GM18870 (cell line): ENCODE measurements at regions not wholly inside any gene's neighbourhood (a gene's known extent, or its start where the extent isn't known, plus 50 kb on each side); places are given as distances from the start of the nearest gene placed in this dataset.
"Not testable (repeated sequence)": the region's sequence is repeated elsewhere in the genome, so short reads cannot be mapped to it uniquely, and the experiment has no call there.

Source experiments
- ATAC-seq: cut with Tn5 transposase; IDR thresholded peaks from one replicate; pipeline ENCODE4 v1.9.1; 2021; ENCODE audit warnings: moderate library complexity; ENCODE audit not compliant: unreplicated experiment

- no peak for ATAC-seq
These were observed 1212.5 kb downstream of the GALC start for GRCh38 chr14:86780461-86780860.

DNA sequence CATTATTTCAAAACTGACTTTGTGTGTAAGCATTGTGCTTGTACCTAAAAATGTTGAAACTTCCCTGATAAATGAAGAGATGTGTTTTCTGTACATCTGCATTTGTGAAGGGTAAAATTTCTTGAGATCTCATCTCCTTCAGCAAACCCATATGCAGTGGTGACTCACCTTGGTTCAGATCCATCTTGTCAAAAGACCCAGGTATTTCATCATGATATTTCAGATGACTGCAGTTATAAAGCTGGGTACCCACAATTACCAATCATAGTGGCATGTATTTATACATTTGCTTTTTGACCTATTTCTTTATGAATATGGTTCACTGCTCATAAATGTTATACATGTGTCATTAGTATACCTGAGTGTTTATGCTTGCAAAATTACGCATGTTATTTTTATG is 1213.6 kb downstream of the GALC start:
- no peak for ATAC-seq

DNA sequence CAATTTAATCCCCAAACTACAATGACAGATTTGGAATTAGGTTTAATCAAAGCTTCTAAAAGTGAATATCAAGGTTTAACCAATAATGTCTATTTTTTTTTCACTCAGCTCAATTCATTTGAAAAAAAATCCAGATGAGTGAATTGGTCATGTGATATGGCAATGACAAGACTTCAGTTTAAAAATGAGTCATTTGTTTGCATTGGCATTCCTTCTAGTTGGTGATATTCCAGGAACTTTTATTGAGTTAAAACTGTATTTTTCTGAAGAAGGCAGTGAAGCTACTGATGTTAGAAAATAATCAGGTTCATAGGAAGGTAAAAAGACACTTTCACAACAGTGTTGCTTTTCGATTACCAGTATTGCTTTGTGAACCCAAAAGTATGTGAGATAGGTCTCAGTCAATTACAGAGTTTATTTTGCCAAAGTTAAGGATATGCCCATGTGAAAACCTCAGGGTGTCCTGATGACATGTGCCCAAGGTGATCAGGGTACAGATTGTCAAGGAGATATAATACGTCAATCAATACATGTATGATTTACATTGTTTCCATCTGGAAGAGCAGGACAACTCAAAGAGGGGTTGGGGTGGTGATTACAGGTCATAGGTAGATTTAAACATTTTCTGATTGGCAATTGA is 1214.9 kb downstream of the GALC start:
- no peak for ATAC-seq

- not testable (repeated sequence) for ATAC-seq
These were observed 1217.1 kb downstream of the GALC start for GRCh38 chr14:86775896-86776295.

GRCh38 chr14:86774916-86775315 is 1218.1 kb downstream of the GALC start:
- no peak for ATAC-seq

DNA sequence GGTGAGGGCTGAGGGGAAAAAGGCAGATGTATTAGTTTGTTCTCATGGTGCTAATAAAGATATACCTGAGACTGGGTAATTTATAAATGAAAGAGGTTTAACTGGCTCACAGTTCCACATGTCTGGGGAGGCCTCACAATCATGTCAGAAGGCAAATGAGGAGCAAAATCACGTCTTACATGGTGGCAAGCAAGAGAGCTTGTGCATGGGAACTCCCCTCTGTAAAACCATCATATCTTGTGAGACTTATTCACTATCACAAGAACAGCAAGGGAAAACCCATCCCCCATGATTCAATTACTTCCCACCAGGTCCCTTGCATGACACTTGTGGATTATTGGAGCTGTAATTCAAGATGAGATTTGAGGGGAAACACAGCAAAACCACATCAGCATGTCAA is 1220.9 kb downstream of the GALC start:
- ATAC-seq, result no peak

- ATAC-seq, result no peak
These were observed 1222.8 kb downstream of the GALC start for GRCh38 chr14:86770186-86770585.

DNA sequence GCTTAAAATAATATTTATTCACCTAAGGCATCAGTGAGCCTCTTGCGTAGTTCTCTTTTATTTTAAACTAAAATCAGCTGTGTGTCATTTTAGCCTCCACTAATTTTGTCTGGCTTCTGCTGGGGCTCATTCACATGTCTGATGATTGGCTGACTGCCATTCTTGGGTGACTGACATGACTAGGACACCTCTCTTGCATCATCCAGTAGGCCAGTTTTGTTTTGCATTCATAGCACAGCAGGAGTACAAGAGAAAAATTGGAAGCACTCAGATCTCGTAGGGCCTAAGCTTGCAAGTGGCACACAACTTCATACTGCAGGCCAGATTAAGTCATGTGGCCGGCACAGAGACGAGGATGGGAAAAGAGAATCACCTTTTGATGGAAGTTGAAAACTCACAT is 1226.5 kb downstream of the GALC start:
- ATAC-seq, result no peak

DNA sequence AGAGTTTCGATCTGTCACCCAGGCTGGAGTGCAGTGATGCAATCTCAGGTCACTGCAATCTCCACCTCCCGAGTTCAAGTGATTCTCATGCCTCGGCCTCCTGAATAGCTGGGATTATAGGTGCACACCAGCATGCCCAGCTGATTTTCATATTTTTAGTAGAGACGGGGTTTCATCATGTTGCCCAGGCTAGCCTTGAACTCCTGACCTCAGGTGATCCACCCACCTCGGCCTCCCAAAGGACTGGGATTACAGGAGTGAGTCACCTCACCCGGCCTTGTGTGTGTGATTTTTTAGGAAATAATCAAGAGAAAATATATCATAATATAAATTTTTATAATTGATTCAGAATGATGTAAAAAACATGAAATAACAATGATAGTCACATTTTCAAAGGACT is 1231.4 kb downstream of the GALC start:
- no peak for ATAC-seq

DNA sequence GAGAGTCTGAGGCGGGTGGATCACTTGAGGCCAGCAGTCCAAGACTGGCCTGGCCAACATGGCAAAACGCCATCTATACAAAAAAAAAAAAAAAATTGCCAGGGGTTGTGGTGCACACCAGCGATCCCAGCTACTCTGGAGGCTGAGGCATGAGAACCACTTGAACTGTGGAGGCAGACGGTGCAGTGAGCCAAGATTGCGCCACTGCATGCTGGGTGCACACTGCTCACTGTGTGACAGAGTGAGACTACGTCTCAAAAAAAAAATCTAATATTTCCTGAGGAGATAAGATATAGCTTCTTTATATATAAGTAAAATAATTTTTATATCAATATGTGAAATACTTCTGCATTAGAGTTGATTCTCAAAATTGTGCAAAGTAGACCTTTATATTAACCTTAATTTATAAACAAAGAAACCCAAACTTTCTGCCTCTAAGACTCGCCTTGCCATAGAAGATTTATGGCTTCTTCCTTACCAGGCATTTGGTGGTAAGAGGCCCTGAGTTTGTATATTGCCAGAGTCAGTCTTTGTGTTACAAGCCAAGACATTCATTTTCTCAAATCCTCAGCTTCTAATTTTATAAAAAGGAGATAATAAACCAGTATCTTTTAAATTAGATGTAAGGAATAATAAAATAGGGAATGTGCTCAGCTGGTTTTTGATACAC is 1226.7 kb downstream of the FLRT2 start:
- no peak for ATAC-seq

GRCh38 chr14:86750488-86750887 is 1220.5 kb downstream of the FLRT2 start:
- not testable (repeated sequence) for ATAC-seq

GRCh38 chr14:86739761-86740160 is 1209.8 kb downstream of the FLRT2 start:
- ATAC-seq, result no peak

DNA sequence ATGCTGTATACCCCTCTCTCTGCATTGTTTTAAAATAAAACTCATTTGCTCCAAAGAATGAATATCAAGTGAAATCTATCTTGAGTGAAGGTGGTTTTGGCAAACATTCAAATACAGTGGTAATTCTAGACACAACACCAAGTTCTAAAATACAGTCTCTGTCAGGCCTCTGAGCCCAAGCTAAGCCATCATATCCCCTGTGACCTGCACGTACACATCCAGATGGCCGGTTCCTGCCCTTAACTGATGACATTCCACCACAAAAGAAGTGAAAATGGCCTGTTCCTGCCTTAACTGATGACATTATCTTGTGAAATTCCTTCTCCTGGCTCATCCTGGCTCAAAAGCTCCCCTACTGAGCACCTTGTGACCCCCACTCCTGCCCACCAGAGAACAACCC is 1201.5 kb downstream of the FLRT2 start:
- ATAC-seq, result not testable (repeated sequence)

DNA sequence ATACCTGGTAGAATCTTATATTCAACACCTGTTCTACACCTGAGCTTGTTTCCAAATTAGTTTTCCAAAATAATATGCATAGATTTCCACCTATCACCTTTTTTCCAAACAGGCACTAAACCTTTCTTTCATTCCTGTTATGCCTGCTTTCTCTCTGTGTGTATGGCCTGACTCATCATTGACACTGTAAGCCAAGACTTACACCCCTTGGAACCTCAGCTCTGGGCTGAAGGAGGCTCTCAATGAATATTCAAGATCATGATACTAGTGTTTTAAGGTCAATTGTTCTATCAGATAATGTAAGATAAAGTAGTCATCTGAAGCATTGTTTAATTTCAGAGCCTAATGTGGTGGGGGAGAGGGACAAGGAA is 1193.3 kb downstream of the FLRT2 start:
- no peak for ATAC-seq

DNA sequence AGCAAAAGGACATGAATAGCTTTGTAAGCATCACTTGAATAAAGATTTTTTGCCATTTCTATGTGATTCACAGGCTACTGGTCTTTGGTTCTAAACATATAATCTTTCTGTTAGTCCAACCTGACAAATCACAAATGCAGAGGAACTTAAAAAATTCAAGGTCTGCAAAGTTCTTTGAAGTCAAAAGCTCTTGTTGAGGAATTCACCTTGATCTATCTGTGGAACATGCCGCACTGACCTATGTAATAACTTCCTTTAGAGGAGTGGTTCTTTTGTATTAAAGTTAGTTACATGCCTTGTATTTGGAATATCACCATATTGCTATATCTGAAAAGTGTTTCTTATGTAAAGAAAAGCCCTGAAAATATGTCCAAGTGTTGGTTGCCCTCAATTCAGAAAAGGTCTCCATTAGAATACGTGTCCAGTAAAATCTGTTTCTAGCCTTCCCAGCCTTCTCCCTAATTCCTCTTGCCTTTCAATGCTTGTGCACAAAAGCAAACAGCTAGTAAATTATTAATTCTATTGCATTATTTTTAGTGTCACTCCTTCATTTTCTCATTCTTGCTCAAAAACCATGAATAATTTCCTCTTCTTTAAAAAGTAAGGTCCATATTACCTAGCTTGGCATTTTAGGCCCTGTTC is 1192.8 kb downstream of the FLRT2 start:
- no peak for ATAC-seq

DNA sequence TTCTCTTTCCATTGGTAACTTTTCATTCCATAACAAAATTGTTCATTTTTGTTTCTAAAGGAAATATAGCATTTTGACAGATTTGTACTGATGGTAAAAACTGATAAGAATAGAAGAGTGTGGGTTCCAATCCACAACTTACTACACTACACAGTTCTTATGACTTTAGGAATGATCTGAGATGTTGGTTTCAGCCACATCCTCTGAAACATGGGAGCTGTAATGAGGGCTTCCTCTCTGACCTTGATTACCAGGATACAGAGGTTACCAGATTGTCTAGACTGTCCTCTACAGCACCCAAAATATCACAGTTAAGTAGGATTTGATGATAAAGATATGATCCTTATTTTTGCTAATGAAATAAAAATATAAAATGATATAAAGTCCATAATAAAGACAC is 1184.6 kb downstream of the FLRT2 start:
- no peak for ATAC-seq

GRCh38 chr14:86714153-86714552 is 1184.2 kb downstream of the FLRT2 start:
- no peak for ATAC-seq

DNA sequence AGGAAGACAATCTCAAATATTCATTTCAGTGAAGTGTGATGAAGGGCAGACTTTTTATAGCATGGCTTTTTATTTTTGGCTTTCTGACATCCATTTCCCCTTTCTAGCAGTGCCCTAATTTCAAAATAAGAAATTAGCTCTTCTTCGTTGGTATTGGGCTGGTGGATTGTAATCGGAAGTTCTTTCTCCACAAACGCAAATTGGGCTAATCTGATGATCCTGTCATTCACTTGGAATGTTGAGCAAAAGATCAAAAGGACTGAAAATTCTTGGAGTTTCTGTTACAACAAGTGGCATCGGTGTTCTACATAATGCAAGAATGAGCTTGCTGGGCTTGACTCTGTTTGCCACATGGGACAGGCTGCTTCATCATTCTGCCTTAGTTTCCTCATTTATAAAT is 1182.8 kb downstream of the FLRT2 start:
- ATAC-seq, result no peak

DNA sequence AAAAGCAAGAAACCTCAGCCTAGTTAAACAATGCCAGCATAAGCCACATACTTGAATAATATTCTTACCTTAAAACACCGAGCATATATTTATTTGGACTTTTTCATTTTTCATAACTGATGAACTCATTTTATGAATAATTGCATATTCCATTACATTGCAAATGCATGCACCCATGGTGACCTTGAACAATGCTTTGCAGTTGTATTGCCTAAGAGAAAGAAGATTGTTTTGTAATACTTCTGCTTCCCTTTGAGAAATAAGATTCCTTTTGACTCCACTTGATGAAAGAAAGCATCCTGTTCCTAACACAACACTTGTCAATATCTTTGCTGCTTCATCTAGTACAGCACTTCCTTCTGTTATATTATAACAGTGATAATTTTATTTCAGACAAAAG is 1182.2 kb downstream of the FLRT2 start:
- ATAC-seq, result no peak

GRCh38 chr14:86708846-86709339 is 1178.9 kb downstream of the FLRT2 start:
- no peak for ATAC-seq

GRCh38 chr14:86707071-86707470 is 1177.1 kb downstream of the FLRT2 start:
- ATAC-seq, result no peak

GRCh38 chr14:86683561-86683960 is 1153.6 kb downstream of the FLRT2 start:
- ATAC-seq, result no peak
